IPS-11a (cell line): ENCODE measurements at regions not wholly inside any gene's neighbourhood (a gene's known extent, or its start where the extent isn't known, plus 50 kb on each side); places are given as distances from the start of the nearest gene placed in this dataset.
"Not testable (repeated sequence)": the region's sequence is repeated elsewhere in the genome, so short reads cannot be mapped to it uniquely, and the experiment has no call there.

Source experiments
- H3K4me3 ChIP-seq: one replicate; pipeline ENCODE4 v1.5.1; 2013; ENCODE audit warnings: low read depth, low read length, control low read depth

DNA sequence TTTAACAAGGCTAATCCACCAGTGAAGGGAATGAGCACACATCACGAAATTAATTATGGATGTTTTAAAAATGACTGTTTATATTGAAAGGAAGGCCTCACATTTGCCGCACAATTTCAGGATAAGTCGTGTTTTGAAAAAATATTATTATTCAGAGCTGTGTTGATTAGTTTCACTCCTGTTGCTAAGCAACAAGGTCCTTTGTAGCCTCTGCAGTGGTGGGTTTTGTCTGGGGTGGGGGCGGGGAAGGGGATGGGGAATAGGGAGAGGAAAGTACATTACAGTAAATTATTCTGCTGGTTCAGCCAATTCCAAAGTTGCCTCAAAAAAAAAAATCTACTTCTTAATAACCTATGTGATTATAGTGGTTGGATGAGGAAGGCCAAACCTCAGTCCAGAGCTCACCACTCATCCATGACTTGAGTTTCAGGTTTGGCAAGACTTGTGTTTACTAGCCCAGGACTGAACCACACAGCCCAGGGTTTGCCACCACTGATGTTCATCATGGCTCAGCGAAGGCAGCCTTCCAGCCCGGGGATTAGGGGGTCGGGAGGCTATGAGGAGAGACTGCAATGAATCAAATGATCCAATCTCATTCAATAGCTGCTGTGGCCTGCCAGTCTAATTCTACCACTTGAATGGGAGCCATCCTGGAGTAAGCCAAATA, 162.5 kb upstream of the ATP6AP2 start:
- H3K4me3 ChIP-seq: no peak overlapping the region

DNA sequence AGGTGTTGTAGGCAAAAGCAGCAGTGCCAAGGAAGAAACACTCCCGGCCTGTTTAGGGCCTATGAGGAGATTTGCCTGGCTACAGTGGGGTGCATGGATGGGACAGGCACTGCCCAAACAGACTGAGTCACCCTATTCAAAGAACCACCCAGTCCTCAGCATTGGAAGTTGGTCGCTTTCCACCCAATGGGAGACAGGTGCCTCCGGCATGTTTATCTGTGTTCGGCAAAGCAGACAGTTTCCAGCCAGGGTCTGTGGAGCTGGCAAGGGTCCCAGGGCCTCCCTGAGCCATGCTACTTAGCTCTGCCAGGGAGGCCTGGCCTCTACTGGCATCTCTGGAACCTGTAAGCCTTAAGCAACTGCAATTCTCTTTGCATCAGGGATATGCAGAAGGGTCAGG, 165.1 kb upstream of the ATP6AP2 start:
- H3K4me3 ChIP-seq: no peak overlapping the region

DNA sequence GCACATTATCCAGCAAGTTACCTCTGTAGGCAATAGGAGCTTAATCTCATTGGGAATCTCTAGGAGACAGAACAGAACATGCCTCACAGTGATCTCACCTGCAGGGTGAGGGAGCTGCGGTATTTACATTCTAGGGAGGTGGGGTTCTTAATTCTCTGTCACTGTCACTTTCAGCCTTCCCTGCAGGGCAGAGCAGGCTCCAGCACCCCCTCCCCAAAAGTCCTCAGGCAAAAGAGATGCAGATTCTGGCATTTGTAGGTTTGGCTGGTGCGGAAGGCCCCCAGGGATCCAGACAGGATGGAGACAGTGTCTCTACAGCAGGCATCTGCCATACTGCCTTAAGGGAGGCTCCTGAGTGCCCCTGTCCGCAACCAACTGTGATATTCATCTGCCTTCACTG, 166.4 kb upstream of the ATP6AP2 start:
- H3K4me3 ChIP-seq: no peak overlapping the region

DNA sequence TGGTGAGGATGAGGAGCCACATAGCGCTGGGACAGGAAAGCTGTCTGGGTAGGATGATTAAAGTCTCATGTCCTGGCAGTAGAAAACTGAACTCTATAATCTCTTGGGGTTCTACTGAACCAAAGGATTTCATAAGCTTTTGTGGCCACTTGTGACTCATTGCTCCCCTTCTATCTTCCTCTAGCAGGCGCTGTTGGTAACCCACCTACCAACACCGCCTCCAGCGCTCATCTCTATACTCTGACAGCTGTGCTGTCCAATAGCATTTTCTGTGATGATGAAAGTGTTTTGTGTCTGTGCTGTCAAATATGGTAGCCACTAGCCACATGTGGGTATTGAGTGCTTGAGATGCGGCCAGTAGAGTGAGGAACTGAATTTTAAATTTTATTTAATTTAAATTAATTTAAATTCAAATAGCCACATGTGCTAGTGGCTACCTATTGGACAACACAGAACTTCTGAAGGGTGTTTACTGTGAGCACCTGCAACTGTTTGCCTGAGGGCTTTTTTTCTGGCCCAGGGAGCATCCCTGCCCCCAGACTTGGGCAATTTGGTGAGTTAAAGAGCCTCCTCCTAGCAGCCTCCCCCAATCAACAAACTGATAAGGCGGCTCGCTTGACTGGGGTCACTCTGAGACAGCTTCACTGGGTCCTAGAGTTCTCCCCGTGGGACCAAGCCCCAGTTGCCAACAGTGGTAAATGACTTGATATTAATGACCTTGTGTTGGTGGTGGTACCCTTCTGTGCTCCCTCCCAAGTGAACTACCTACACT, 169.2 kb upstream of the ATP6AP2 start:
- H3K4me3 ChIP-seq: no peak overlapping the region

DNA sequence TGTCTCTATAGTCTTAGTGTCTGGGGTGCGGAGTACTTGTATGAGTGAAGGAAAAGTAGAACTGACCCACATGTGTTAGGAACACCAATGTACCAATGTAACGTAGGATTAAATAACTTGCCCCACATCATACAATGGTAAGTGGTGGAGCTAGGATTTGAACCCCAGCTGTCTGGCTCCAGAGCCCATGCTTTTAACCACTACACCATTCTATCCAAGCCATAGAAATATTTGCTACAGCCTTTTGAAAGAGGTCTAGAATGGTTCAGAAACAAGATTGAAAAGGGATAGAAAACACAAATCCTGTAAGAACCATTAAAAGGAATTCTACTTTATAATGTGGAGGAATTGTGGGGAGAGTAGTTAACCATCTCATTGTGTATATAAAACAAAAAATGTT, 169.9 kb upstream of the ATP6AP2 start:
- H3K4me3 ChIP-seq: no peak overlapping the region

DNA sequence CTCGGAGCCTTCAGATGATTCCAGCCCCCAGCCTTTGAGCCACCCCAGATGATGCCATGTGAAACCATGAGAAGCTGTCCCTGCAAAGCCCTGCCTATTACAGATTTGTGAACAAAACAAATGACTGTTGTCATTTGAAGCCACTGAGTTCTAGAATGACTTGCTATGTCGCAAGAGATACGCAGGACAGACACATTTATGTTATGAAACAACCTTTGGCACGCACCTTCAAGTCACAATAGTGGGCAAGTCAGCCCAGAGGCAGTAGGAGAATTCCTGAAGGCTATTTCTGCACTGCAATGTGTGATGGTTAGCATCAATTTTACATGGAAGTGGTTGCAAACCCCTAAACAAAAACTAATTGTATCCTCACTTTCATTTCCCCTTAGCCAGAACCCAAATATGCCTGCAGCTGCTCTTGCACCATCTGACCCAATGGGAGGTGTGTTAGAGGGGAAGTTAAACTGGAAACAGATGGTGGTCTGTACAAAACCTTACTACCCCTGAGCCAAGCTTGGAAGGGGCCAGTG, 174.4 kb upstream of the ATP6AP2 start:
- no peak overlapping the region for H3K4me3 ChIP-seq

DNA sequence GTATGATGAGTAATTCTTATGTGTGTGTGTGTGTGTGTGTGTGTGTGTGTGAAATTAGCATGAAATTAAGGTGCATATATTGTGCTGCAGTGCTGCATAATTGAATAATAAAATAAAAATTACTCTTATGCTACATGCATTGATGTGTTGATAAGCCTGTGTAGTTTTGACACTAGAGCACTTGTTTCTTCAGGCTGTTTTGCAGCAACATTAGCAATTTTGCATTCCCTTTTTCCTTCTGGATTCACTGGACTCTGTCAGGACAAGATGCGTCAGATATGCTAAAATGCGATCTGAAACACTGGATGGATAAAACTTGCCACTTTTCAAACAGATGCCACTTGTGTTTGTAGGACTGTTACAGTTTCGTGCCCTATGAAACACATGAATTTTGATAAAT, 175.4 kb upstream of the ATP6AP2 start:
- H3K4me3 ChIP-seq: no peak overlapping the region

DNA sequence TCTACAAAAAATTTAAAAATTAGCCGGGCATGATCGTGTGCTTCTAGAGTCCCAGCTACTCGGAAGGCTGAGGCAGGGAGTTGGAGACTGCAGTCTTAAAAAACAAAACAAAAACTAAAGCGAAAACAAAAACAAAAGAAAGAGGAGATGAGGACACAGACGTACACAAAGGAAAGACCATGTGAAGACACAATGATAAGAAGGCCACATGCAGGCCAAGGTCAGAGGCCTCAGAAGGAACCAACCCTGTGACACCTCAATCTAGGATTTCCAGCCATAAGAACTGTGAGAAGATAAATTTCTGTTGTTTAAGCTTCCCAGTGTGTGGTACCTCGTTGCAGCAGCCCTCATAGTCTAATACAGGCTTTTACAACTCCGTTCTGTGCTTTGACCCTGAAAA, 177.0 kb upstream of the ATP6AP2 start:
- H3K4me3 ChIP-seq: no peak overlapping the region

DNA sequence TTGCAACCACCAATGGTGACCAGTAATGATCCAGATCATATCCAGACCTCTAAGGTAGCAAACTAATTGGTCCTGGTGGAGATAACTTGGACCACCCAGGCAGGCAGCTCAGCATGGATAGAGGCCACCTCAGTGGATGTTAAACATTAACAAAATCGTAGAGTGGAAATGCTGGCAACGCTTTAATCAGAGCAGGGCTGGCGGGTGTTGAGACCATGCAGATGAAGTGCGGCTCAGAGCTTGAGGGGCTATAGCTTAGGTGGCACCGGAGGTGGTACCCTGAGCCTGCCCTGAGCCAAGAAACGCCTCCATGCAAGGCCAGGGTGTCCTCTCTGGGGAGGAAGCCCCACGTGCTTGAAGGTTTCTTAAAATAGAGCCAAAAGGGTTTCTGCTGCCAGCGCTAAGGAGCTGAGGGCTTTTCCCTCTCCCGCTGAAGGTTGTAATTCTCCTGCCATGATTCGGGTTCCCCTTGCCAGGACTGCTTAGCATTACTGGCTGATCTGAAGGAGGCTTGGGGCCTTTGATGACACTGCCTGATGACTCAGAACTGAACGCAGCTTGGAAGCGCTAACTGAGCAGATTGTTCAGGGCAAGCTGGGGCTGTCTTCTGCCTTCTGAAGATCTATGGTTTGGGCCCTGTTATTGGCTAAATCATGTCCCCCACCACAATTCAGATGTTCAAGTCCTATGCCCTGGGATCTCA, 177.8 kb upstream of the ATP6AP2 start:
- H3K4me3 ChIP-seq: no peak overlapping the region

DNA sequence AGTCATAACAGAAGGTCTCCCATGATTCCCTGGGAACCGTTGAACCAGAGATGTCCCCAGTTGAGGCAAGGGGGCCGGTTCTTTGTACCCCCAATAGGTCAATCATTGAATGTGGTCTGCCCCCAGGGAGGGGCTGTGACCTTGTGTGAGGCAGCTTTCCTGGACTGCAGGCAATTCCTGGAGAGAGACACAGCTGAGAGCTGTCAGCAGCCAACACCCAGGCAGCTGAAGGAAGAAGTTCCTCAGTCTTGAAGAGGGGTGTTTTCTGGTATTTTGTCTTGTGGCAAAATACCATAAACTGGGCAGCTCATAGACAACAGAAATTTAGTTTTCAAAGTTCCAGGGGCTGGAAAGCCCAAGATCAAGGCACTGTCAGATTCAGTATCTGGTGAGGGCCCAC, 185.7 kb upstream of the ATP6AP2 start:
- H3K4me3 ChIP-seq: no peak overlapping the region

DNA sequence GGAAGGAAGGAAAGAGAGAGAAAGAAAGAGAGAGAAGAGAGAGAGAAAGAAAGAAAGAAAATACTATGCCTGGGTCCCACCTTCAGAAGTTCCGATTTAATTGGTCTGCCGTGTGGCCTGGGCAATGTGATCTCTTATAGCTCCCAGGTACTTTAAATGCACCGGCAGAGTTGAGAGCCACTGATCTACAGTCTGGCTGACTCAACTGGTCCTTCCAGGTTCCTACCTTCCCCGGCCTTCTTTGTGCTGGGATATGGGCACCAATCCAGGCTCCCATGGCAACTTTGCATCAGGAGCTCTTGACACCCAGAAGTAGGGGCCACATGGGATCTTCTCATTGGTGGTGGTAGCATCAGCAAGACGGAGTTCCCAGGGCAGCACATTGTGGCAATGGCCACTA, 186.5 kb upstream of the ATP6AP2 start:
- no peak overlapping the region for H3K4me3 ChIP-seq

DNA sequence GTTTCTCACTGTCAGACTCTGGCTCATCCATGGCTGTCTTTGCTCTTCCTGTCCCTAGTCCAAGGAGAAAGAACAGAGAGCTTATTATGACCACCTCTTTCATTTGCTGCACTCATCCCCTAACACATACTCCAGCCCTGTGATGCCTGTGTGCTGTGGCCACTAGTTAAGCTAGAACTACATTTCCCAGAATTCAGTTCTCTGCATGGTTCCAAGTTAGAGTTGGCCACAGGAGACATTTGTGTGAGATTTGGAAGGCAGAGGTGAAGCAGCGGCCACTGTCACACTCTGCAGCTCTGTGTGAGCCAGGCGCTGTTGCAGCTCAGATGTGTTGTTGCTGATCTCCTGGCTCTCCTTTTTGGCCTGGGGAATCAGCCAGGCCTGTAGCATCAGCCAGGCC, 188.2 kb upstream of the ATP6AP2 start:
- no peak overlapping the region for H3K4me3 ChIP-seq

DNA sequence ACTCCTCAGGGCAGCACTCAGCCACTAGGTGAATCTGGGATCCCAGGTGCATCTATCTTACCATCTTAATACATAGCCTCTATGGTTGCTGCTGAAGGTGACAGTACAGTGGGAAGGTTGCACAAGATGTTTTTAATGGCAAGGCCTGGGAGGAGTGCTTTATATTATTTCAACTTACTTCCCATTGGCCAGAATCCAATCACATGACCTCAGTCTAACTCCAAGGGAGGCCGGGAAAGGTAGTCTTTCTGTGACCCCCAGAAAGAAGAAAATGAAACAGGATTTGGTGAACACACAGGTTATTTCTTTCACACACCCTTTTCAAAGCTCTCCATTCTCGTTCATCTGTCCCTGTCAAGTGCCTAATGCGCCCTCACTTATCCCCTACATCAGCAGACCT, 189.1 kb upstream of the ATP6AP2 start:
- no peak overlapping the region for H3K4me3 ChIP-seq

DNA sequence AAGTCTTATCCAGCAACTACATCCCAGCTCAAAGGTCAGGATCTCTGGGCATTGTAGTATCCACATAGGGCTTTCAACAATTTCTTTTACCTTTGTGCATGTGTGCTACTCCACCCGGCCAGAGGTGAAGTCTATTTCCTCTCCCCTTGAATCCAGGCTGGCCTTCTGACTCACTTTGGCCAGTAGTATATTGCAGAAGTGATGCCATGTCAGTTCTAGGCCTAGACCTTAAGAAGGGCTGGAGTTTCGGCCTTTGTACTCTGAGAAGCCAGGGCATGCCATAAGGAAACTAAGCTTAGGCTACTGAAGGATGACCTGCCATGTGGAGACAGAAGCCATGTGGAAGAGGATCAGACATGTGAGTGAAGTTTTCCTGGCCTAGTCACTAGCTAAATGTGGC, 191.2 kb upstream of the ATP6AP2 start:
- H3K4me3 ChIP-seq: no peak overlapping the region

DNA sequence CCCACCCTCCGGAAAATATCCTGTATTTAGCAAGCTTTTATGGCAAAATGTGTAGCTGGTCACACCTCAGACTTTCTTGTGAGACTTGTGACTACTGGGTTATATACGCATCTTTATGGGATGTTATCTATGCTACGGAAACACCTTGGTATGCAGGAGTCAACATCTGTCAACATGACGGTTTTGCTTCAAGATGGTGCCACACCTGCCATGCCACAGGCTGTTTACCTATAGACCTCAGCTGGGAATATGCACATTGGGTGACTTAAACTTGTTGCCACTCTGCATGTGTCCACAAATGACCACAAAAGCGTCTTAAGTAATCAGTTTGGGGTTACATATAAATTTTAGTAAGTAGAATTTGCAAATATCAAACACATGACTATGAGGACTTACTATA, 192.3 kb upstream of the ATP6AP2 start:
- H3K4me3 ChIP-seq: no peak overlapping the region

DNA sequence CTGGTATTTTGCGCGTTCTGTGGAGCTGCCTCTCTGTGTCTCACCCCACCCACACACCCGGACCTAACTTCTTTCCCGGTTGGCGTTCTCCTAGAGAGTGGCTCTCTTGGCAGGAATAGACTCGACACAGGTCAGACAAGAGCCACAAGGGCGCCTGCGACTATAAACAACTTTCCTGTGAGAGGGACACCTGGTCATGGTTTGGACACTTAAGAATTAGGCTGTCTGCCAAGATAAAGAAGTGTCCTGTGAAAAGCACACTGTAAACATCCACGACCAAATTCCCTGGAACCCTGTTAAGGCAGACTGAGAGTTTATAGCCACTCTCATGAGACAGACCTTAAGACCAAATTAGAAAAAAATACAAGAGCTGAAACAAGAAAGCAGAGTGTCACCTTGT, 192.9 kb upstream of the ATP6AP2 start:
- H3K4me3 ChIP-seq: not testable (repeated sequence)

DNA sequence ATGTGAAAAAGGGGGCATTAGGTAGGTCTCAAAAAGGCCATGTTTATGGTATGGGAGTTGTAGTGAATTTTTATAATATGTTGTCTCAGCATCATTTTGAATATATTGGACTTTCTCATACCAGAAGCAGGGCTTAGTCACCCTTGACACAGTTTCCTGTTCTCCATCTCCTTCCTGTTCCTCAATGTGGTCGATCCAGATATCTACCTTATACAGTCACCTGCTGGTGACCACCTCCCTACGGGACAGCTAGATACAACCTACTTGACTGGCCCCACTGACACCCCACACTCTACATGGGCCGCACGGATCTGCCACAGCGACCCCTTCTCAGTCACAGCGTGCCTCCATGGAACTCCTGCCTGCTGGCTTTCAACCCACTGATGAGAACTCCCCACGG, 193.5 kb upstream of the ATP6AP2 start:
- H3K4me3 ChIP-seq: not testable (repeated sequence)

DNA sequence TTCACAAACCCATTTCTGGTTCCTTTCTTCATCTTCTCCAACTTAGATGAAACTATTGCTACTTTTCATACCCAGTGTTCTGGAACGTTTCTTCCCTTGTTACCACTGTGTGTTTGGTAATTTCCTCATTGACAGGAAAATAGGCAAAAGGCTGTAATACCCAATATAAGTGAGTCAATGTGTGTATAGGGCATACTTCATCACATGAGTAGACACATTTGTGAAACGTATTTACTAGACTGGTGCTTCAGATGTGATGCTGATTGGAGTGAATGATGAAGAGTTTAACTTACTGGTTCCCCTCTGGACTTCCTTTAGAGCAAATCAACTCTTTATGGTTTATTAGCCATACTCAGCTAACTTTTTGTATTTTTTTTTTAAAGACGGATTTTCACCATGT, 195.1 kb upstream of the ATP6AP2 start:
- no peak overlapping the region for H3K4me3 ChIP-seq

DNA sequence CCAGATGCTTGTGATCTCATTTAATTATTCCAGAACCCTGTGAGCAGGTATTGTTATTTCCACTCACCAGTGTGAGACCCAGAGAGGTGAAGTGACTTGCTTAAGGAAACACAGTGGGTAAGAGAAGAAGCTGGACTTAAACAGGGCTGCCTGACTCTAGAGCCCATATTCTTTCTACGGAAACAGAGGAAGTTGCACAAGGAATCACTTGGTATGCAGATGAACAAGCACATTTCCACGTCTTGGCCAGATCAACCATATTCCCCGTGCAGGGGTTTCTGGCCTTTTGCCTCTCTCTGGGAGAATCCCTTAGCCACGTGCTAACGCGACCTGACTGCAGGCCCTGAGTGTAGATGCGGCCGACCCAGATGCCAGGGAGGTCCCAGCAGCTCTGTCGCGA, 195.5 kb upstream of the ATP6AP2 start:
- H3K4me3 ChIP-seq: no peak overlapping the region

DNA sequence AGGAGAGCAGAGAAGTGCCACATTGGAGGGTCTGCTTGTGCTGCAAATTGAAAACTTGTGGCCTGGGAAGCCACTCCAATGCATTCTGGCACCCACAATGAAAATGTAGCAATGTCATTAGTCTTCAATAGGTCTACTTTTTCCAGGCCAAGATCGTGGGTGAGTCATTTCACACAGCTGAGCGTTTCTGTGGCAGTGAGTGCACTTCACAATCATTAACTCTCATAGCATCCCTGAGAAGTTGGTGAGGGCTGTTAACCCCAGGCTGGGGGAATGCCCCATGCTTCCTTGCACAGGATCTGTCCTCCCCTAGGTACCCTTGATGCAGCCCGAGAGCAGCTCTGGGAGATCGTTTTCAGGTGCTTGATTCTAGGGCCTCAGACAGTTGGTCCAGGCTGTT, 196.8 kb upstream of the ATP6AP2 start:
- no peak overlapping the region for H3K4me3 ChIP-seq

DNA sequence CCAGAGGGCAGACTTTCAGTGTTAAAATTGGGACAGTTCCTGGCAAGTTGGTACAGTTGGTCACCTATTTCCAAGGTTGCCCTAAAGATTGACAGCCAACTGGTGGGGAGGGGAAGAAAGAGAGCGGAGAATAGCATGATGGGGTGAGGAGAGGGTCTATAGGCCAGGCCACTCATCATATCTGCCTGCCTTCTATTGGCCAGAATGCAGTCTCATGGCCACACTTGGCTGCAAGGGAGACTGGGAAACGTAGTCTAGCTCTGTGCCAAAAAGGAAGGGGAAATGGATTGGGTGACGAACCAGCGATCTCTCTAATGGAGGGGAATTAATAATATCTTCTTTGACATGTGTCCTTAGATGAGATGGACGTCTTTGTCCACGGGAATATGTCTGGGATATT, 197.4 kb upstream of the ATP6AP2 start:
- H3K4me3 ChIP-seq: no peak overlapping the region
